ENCODE measurements at regions not wholly inside any gene's neighbourhood (a gene's known extent, or its start where the extent isn't known, plus 50 kb on each side); places are given as distances from the start of the nearest gene placed in this dataset.

DNA sequence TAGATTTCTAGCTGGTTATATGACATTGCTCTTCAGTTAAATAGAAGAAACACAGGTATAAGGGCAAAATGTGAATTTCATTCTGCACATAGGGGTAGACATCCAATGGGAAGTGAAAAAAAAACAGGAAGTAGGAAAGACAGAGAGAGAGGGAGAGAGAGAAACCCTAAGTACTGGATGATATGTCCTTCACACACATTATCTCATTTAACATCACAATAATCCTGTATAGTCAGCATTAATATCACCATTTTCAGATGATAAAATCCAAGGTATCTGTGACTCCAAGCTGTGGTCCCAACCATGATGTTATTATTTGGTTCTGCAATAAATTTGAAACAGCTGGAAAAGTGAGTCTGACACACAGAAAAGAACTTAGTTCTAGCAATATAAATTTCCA lies 759.9 kb downstream of the SATB2 start:
- H3K27me3 Mint-ChIP-seq (ENCODE audit: insufficient read depth) = peaks cover 6% of the 10 kb centered on the region
- no peaks in the 10 kb centered on the region for H3K9me3 ChIP-seq (ENCODE audit: control insufficient read depth, low read length)
- H3K9ac ChIP-seq (ENCODE audit: extremely low read depth, low read length, poor library complexity, severe bottlenecking) = no peak overlapping the region
- no peaks in the 10 kb centered on the region for H3K27me3 ChIP-seq (ENCODE audit: control insufficient read depth, insufficient read depth, low read length, poor library complexity, severe bottlenecking)
- no peaks in the 10 kb centered on the region for H3K9me3 Mint-ChIP-seq
- no peaks in the 10 kb centered on the region for H3K4me1 ChIP-seq (ENCODE audit: control insufficient read depth, insufficient read depth, low read length)
- H3K27ac Mint-ChIP-seq = no peak overlapping the region
- no peak overlapping the region for H3K4me3 Mint-ChIP-seq
- peaks cover 17% of the 10 kb centered on the region for H3K4me1 Mint-ChIP-seq
- DNase-seq = no peak
- TF ChIP-seq, protein P1, sequence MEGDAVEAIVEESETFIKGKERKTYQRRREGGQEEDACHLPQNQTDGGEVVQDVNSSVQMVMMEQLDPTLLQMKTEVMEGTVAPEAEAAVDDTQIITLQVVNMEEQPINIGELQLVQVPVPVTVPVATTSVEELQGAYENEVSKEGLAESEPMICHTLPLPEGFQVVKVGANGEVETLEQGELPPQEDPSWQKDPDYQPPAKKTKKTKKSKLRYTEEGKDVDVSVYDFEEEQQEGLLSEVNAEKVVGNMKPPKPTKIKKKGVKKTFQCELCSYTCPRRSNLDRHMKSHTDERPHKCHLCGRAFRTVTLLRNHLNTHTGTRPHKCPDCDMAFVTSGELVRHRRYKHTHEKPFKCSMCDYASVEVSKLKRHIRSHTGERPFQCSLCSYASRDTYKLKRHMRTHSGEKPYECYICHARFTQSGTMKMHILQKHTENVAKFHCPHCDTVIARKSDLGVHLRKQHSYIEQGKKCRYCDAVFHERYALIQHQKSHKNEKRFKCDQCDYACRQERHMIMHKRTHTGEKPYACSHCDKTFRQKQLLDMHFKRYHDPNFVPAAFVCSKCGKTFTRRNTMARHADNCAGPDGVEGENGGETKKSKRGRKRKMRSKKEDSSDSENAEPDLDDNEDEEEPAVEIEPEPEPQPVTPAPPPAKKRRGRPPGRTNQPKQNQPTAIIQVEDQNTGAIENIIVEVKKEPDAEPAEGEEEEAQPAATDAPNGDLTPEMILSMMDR (conservative IDR thresholded peaks at IDR 0.05) = no peak
- H3K27ac ChIP-seq (ENCODE audit: low read depth, low read length) = no peak overlapping the region
- no peaks in the 10 kb centered on the region for H3K36me3 ChIP-seq (ENCODE audit: control insufficient read depth, insufficient read depth, low read length)
- H3K4me3 ChIP-seq (ENCODE audit: low read length) = no peak overlapping the region
- H3K36me3 Mint-ChIP-seq (ENCODE audit: low read depth) = no peaks in the 10 kb centered on the region

DNA sequence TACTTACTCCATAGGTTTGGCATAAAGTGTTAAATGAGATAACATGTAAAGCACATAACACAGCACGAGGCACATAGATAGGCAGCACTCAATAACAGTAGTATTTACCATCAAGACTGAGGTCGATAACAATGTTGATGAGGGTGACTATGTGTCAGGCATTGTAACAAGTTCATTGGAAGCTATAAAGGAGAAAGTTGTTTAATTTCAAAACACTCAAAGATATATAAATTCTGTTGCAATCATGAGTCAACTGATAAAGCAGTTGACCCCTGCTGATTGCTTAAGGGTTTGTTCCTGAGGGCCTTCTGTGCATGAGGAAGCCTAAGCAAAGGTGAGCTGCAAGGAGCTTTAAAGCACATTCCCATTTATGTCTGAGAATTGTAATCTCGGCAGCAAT lies 760.5 kb downstream of the SATB2 start:
- Histone ChIP-seq H3K36me3 (ENCODE audit: control insufficient read depth, insufficient read depth, low read length) (no peaks in the 10 kb centered on the region), H3K9ac (ENCODE audit: extremely low read depth, low read length, poor library complexity, severe bottlenecking) (no peak overlapping the region), H3K27me3 (ENCODE audit: control insufficient read depth, insufficient read depth, low read length, poor library complexity, severe bottlenecking) (no peaks in the 10 kb centered on the region), H3K27ac (ENCODE audit: low read depth, low read length) (no peak overlapping the region), H3K9me3 (ENCODE audit: control insufficient read depth, low read length) (no peaks in the 10 kb centered on the region), H3K4me1 (ENCODE audit: control insufficient read depth, insufficient read depth, low read length) (no peaks in the 10 kb centered on the region), H3K4me3 (ENCODE audit: low read length) (no peak overlapping the region)
- Mint-ChIP-seq H3K27ac (no peak overlapping the region), H3K4me1 (peaks cover 17% of the 10 kb centered on the region), H3K9me3 (no peaks in the 10 kb centered on the region), H3K27me3 (ENCODE audit: insufficient read depth) (peaks cover 6% of the 10 kb centered on the region), H3K4me3 (no peak overlapping the region), H3K36me3 (ENCODE audit: low read depth) (no peaks in the 10 kb centered on the region)
- no peak for DNase-seq
- 86 to 95% methylated on average over 2 to 3 of the region's 3 CpGs for WGBS, 2 experiments (ENCODE audit: insufficient coverage in 1 of 2, insufficient read length in 1 of 2)
- TF ChIP-seq, protein P1 (conservative IDR thresholded peaks at IDR 0.05) = no peak

DNA sequence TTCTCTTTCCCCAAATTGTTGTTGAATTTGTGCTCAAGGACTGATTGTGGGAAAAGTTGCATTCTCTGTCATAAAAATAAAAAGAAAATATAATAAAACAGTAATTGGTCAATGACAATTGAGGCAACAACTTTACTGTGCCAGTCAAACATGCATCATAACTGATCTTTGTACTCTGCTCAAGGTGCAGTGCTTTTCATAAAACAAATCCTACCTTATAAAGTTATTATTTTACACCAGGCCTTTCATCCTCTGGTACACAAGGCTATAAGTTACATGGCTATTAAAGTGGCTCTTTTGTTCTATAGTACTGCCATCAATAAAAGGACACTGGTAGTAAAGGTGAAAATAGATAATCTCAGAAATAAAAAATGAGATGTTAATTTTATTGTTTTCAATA lies 761.9 kb downstream of the SATB2 start:
- no peaks in the 10 kb centered on the region for H3K4me1 ChIP-seq (ENCODE audit: control insufficient read depth, insufficient read depth, low read length)
- H3K27ac ChIP-seq (ENCODE audit: low read depth, low read length) = no peak overlapping the region
- Mint-ChIP-seq H3K27ac (no peak overlapping the region), H3K4me3 (no peak overlapping the region), H3K4me1 (peaks cover 17% of the 10 kb centered on the region), H3K27me3 (ENCODE audit: insufficient read depth) (peaks cover 2% of the 10 kb centered on the region), H3K36me3 (ENCODE audit: low read depth) (no peaks in the 10 kb centered on the region), H3K9me3 (no peaks in the 10 kb centered on the region)
- no peak for DNase-seq
- no peak overlapping the region for H3K4me3 ChIP-seq (ENCODE audit: low read length)
- H3K9ac ChIP-seq (ENCODE audit: extremely low read depth, low read length, poor library complexity, severe bottlenecking) = no peak overlapping the region
- TF ChIP-seq, protein P1 (conservative IDR thresholded peaks at IDR 0.05) = no peak
- no peaks in the 10 kb centered on the region for H3K27me3 ChIP-seq (ENCODE audit: control insufficient read depth, insufficient read depth, low read length, poor library complexity, severe bottlenecking)
- no peaks in the 10 kb centered on the region for H3K36me3 ChIP-seq (ENCODE audit: control insufficient read depth, insufficient read depth, low read length)
- no peaks in the 10 kb centered on the region for H3K9me3 ChIP-seq (ENCODE audit: control insufficient read depth, low read length)

All from endodermal cell (in vitro differentiated cells).